ENCODE measurements at regions not wholly inside any gene's neighbourhood (a gene's known extent, or its start where the extent isn't known, plus 50 kb on each side); places are given as distances from the start of the nearest gene placed in this dataset.

GRCh38 chr16:73326770-73327470, 279.0 kb upstream of the ZFHX3 start:
- DNase-seq: no peak
- ATAC-seq: no peak
- Mint-ChIP-seq H3K4me1 (ENCODE audit: low read depth) (no peaks in the 10 kb centered on the region), H3K9me3 (ENCODE audit: insufficient read depth) (no peaks in the 10 kb centered on the region), H3K27ac (no peak overlapping the region), H3K36me3 (ENCODE audit: low read depth) (no peaks in the 10 kb centered on the region), H3K27me3 (ENCODE audit: low read depth) (no peaks in the 10 kb centered on the region), H3K4me3 (no peak overlapping the region)
- ChIA-PET CTCF (no interaction called here), POLR2A (no interaction called here)

GRCh38 chr16:73326221-73326620, 278.3 kb upstream of the ZFHX3 start:
- Mint-ChIP-seq H3K27me3 (ENCODE audit: low read depth) (no peaks in the 10 kb centered on the region), H3K4me1 (ENCODE audit: low read depth) (no peaks in the 10 kb centered on the region), H3K27ac (no peak overlapping the region), H3K4me3 (no peak overlapping the region), H3K9me3 (ENCODE audit: insufficient read depth) (no peaks in the 10 kb centered on the region), H3K36me3 (ENCODE audit: low read depth) (no peaks in the 10 kb centered on the region)
- CTCF ChIA-PET: no interaction called here
- POLR2A ChIA-PET: no interaction called here
- DNase-seq (no peak), ATAC-seq (no peak)

GRCh38 chr16:73323880-73324279, 276.0 kb upstream of the ZFHX3 start:
- H3K27ac Mint-ChIP-seq: no peak overlapping the region
- H3K9me3 Mint-ChIP-seq (ENCODE audit: insufficient read depth): no peaks in the 10 kb centered on the region
- no peaks in the 10 kb centered on the region for H3K36me3 Mint-ChIP-seq (ENCODE audit: low read depth)
- H3K4me3 Mint-ChIP-seq: no peak overlapping the region
- no peaks in the 10 kb centered on the region for H3K4me1 Mint-ChIP-seq (ENCODE audit: low read depth)
- H3K27me3 Mint-ChIP-seq (ENCODE audit: low read depth): no peaks in the 10 kb centered on the region
- ChIA-PET CTCF (no interaction called here), POLR2A (no interaction called here)
- no peak for DNase-seq
- ATAC-seq: no peak

GRCh38 chr16:73322856-73323255, 274.9 kb upstream of the ZFHX3 start:
- Mint-ChIP-seq H3K4me1 (ENCODE audit: low read depth) (no peaks in the 10 kb centered on the region), H3K9me3 (ENCODE audit: insufficient read depth) (no peaks in the 10 kb centered on the region), H3K4me3 (no peak overlapping the region), H3K27ac (no peak overlapping the region), H3K36me3 (ENCODE audit: low read depth) (no peaks in the 10 kb centered on the region), H3K27me3 (ENCODE audit: low read depth) (no peaks in the 10 kb centered on the region)
- no peak for DNase-seq
- CTCF ChIA-PET: no interaction called here
- ATAC-seq: no peak
- POLR2A ChIA-PET: interaction anchor here (0.6 kb wide), 1 partner anchor 729 kb away, joined by 3 read pairs; no protein-coding TSS in a partner anchor

- H3K36me3 Mint-ChIP-seq (ENCODE audit: low read depth): no peaks in the 10 kb centered on the region
- DNase-seq (no peak), ATAC-seq (no peak)
- no peaks in the 10 kb centered on the region for H3K27me3 Mint-ChIP-seq (ENCODE audit: low read depth)
- CTCF ChIA-PET: no interaction called here
- no peaks in the 10 kb centered on the region for H3K4me1 Mint-ChIP-seq (ENCODE audit: low read depth)
- POLR2A ChIA-PET: no interaction called here
- H3K27ac Mint-ChIP-seq: no peak overlapping the region
- no peaks in the 10 kb centered on the region for H3K9me3 Mint-ChIP-seq (ENCODE audit: insufficient read depth)
- H3K4me3 Mint-ChIP-seq: no peak overlapping the region
Observed at GRCh38 chr16:73321853-73322252, 273.9 kb upstream of the ZFHX3 start.

- ATAC-seq: no peak
- ChIA-PET CTCF (no interaction called here), POLR2A (no interaction called here)
- Mint-ChIP-seq H3K9me3 (ENCODE audit: insufficient read depth) (no peaks in the 10 kb centered on the region), H3K27ac (no peak overlapping the region), H3K27me3 (ENCODE audit: low read depth) (no peaks in the 10 kb centered on the region), H3K4me1 (ENCODE audit: low read depth) (no peaks in the 10 kb centered on the region), H3K4me3 (no peak overlapping the region), H3K36me3 (ENCODE audit: low read depth) (no peaks in the 10 kb centered on the region)
- DNase-seq: no peak
Observed at GRCh38 chr16:73319737-73320136, 271.8 kb upstream of the ZFHX3 start.

GRCh38 chr16:73319261-73319660, 271.3 kb upstream of the ZFHX3 start:
- no peaks in the 10 kb centered on the region for H3K9me3 Mint-ChIP-seq (ENCODE audit: insufficient read depth)
- no peak for ATAC-seq
- no peaks in the 10 kb centered on the region for H3K4me1 Mint-ChIP-seq (ENCODE audit: low read depth)

GRCh38 chr16:73317321-73317857, 269.5 kb upstream of the ZFHX3 start:
- no peak overlapping the region for H3K4me3 Mint-ChIP-seq
- CTCF ChIA-PET: no interaction called here

More at GRCh38 chr16:73319261-73319660, 271.3 kb upstream of the ZFHX3 start:
- H3K36me3 Mint-ChIP-seq (ENCODE audit: low read depth): no peaks in the 10 kb centered on the region
- H3K27me3 Mint-ChIP-seq (ENCODE audit: low read depth): no peaks in the 10 kb centered on the region
- CTCF ChIA-PET: no interaction called here
- H3K4me3 Mint-ChIP-seq: no peak overlapping the region
- DNase-seq: no peak
- POLR2A ChIA-PET: no interaction called here
- H3K27ac Mint-ChIP-seq: no peak overlapping the region

GRCh38 chr16:73315645-73316044, 267.7 kb upstream of the ZFHX3 start:
- ChIA-PET POLR2A (no interaction called here), CTCF (no interaction called here)
- ATAC-seq (no peak), DNase-seq (no peak)
- no peaks in the 10 kb centered on the region for H3K4me1 Mint-ChIP-seq (ENCODE audit: low read depth)
- no peak overlapping the region for H3K27ac Mint-ChIP-seq
- no peaks in the 10 kb centered on the region for H3K9me3 Mint-ChIP-seq (ENCODE audit: insufficient read depth)
- no peaks in the 10 kb centered on the region for H3K27me3 Mint-ChIP-seq (ENCODE audit: low read depth)
- no peaks in the 10 kb centered on the region for H3K36me3 Mint-ChIP-seq (ENCODE audit: low read depth)
- H3K4me3 Mint-ChIP-seq: no peak overlapping the region

More at GRCh38 chr16:73317321-73317857, 269.5 kb upstream of the ZFHX3 start:
- POLR2A ChIA-PET: no interaction called here
- no peak for ATAC-seq
- H3K36me3 Mint-ChIP-seq (ENCODE audit: low read depth): no peaks in the 10 kb centered on the region
- no peak overlapping the region for H3K27ac Mint-ChIP-seq
- H3K9me3 Mint-ChIP-seq (ENCODE audit: insufficient read depth): no peaks in the 10 kb centered on the region
- DNase-seq: no peak
- no peaks in the 10 kb centered on the region for H3K27me3 Mint-ChIP-seq (ENCODE audit: low read depth)
- no peaks in the 10 kb centered on the region for H3K4me1 Mint-ChIP-seq (ENCODE audit: low read depth)

GRCh38 chr16:73313950-73314349, 266.0 kb upstream of the ZFHX3 start:
- Mint-ChIP-seq H3K27ac (no peak overlapping the region), H3K27me3 (ENCODE audit: low read depth) (no peaks in the 10 kb centered on the region), H3K4me3 (no peak overlapping the region), H3K36me3 (ENCODE audit: low read depth) (no peaks in the 10 kb centered on the region), H3K4me1 (ENCODE audit: low read depth) (no peaks in the 10 kb centered on the region), H3K9me3 (ENCODE audit: insufficient read depth) (no peaks in the 10 kb centered on the region)
- ChIA-PET CTCF (no interaction called here), POLR2A (no interaction called here)
- DNase-seq: no peak
- no peak for ATAC-seq

GRCh38 chr16:73311857-73312723, 264.2 kb upstream of the ZFHX3 start:
- H3K4me1 Mint-ChIP-seq (ENCODE audit: low read depth): no peaks in the 10 kb centered on the region
- POLR2A ChIA-PET: no interaction called here

GRCh38 chr16:73308771-73309170, 260.8 kb upstream of the ZFHX3 start:
- DNase-seq (no peak), ATAC-seq (no peak)
- Mint-ChIP-seq H3K27ac (no peak overlapping the region), H3K36me3 (ENCODE audit: low read depth) (no peaks in the 10 kb centered on the region), H3K27me3 (ENCODE audit: low read depth) (no peaks in the 10 kb centered on the region), H3K9me3 (ENCODE audit: insufficient read depth) (no peaks in the 10 kb centered on the region), H3K4me1 (ENCODE audit: low read depth) (no peaks in the 10 kb centered on the region), H3K4me3 (no peak overlapping the region)
- CTCF ChIA-PET: no interaction called here
- POLR2A ChIA-PET: no interaction called here

More at GRCh38 chr16:73311857-73312723, 264.2 kb upstream of the ZFHX3 start:
- no peaks in the 10 kb centered on the region for H3K27me3 Mint-ChIP-seq (ENCODE audit: low read depth)
- CTCF ChIA-PET: no interaction called here
- ATAC-seq (no peak), DNase-seq (no peak)
- H3K4me3 Mint-ChIP-seq: no peak overlapping the region
- no peak overlapping the region for H3K27ac Mint-ChIP-seq
- no peaks in the 10 kb centered on the region for H3K9me3 Mint-ChIP-seq (ENCODE audit: insufficient read depth)
- no peaks in the 10 kb centered on the region for H3K36me3 Mint-ChIP-seq (ENCODE audit: low read depth)
